Vagina (tissue), 2 donors: ENCODE measurements at regions not wholly inside any gene's neighbourhood (a gene's known extent, or its start where the extent isn't known, plus 50 kb on each side); places are given as distances from the start of the nearest gene placed in this dataset.
A peak's percentile ranks its signal among the peaks of the same experiment; 100 is the strongest.

Experiments used
- DNase-seq, 2 donors: peaks; one replicate each; pipeline ENCODE4 v3.0.0-alpha.2; 2017; ENCODE audit errors: extremely low spot score in 2 of 2
- H3K27ac ChIP-seq: fragments of 200-600 bp; sonication (generic); one replicate; pipeline ENCODE4 v1.5.1; 2019
- H3K27me3 ChIP-seq: fragments of 200-600 bp; sonication (generic); one replicate; pipeline ENCODE4 v1.5.1; 2019
- H3K36me3 ChIP-seq, 2 donors: fragments of 200-600 bp; sonication (generic); one replicate each; pipeline ENCODE4 v1.5.1; 2017 to 2019
- H3K4me1 ChIP-seq: fragments of 200-600 bp; sonication (generic); one replicate; pipeline ENCODE4 v1.5.1; 2019
- H3K4me3 ChIP-seq, 2 donors: fragments of 200-600 bp; sonication (generic); 1 replicate in 1 of 2; 2 replicates in 1 of 2; pipeline ENCODE4 v1.5.1; 2016 to 2019
- H3K9me3 ChIP-seq: fragments of 200-600 bp; sonication (generic); one replicate; pipeline ENCODE4 v1.5.1; 2019
- POLR2A ChIP-seq, 2 donors: fragments of 450-650 bp; IDR thresholded peaks; one replicate each; pipeline ENCODE4 v1.6.1; 2017; ENCODE audit warnings: antibody characterized with exemption in 2 of 2, mild to moderate bottlenecking in 2 of 2, moderate library complexity in 2 of 2
- POLR2AphosphoS5 ChIP-seq, 2 donors: sonication (generic); formaldehyde crosslinking; IDR thresholded peaks; one replicate each; pipeline ENCODE4 v1.9.0; 2017; ENCODE audit warnings: antibody characterized with exemption in 2 of 2, mild to moderate bottlenecking in 2 of 2, low read depth in 1 of 2; ENCODE audit not compliant: insufficient read depth in 1 of 2
- intact Hi-C: fragments of 100-400 bp; cut with DNase I; formaldehyde crosslinking; loops from one replicate; pipeline ENCODE4 v1.15.1; 2023
- TF ChIP-seq, protein P1 (sequence below), 3 experiments: fragments of 450-650 bp in 2 of 3; fragments of 200-600 bp in 1 of 3; sonication (generic) in 1 of 3; IDR thresholded peaks; one replicate each; pipeline ENCODE4 v1.5.1; 2017 to 2019; ENCODE audit warnings: antibody characterized with exemption in 3 of 3, mild to moderate bottlenecking in 2 of 3, moderate library complexity in 2 of 3

DNA sequence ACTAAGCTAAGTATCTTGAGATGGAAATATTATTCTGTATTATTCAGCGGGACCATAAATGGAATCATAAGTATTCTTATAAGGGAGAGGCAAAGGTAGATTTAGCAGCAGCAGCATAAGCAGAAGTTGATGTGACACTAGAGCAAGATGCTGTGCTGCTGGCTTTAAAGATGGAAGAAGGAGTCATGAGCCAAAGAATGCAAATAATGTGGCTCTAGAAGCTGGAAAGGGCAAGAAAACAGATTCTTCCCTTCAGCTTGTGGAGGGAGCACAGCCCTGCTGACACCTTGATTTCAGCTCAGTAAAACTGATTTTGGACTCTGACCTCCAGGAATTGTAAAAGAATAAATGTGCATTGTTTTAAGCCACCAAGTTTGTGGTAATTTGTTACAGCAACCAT lies 144.2 kb upstream of the ANKRD28 start:
- Histone ChIP-seq H3K9me3 (no peaks in the 10 kb centered on the region), H3K27ac (no peak overlapping the region), H3K4me1 (no peaks in the 10 kb centered on the region), H3K36me3 (no peaks in the 10 kb centered on the region), H3K4me3 (no peak overlapping the region), H3K27me3 (no peaks in the 10 kb centered on the region)
- intact Hi-C loops, result no loop called here
- DNase-seq, result no peak
- TF ChIP-seq POLR2A (IDR thresholded peaks at IDR 0.05) (no peak), POLR2AphosphoS5 (IDR thresholded peaks at IDR 0.05; ENCODE audit: insufficient read depth in 1 of 2, low read depth in 1 of 2) (no peak)
- TF ChIP-seq, protein P1, sequence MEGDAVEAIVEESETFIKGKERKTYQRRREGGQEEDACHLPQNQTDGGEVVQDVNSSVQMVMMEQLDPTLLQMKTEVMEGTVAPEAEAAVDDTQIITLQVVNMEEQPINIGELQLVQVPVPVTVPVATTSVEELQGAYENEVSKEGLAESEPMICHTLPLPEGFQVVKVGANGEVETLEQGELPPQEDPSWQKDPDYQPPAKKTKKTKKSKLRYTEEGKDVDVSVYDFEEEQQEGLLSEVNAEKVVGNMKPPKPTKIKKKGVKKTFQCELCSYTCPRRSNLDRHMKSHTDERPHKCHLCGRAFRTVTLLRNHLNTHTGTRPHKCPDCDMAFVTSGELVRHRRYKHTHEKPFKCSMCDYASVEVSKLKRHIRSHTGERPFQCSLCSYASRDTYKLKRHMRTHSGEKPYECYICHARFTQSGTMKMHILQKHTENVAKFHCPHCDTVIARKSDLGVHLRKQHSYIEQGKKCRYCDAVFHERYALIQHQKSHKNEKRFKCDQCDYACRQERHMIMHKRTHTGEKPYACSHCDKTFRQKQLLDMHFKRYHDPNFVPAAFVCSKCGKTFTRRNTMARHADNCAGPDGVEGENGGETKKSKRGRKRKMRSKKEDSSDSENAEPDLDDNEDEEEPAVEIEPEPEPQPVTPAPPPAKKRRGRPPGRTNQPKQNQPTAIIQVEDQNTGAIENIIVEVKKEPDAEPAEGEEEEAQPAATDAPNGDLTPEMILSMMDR (IDR thresholded peaks at IDR 0.05), result no peak

DNA sequence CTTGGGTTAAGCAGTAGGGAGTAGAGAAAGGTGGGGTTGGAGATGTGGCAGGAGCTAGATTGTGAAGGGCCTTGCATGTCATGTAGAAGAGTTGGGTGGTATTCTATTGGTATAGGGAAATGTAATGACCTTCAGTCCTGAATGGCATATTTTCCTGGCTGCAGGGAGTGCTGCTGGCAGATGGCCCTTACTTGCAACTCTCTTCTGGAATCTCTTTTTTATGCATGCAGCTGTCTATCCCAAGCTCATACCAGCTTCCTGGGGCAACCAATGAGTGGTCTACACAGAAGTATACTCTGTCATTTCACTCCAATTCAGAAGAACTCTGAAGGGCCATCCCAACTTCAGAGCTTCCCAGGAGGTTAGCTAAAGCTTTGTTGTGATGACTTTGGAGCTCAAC lies 144.7 kb upstream of the ANKRD28 start:
- Histone ChIP-seq H3K4me3 (no peak overlapping the region), H3K36me3 (no peaks in the 10 kb centered on the region), H3K27me3 (no peaks in the 10 kb centered on the region), H3K4me1 (no peaks in the 10 kb centered on the region), H3K9me3 (no peaks in the 10 kb centered on the region), H3K27ac (no peak overlapping the region)
- DNase-seq, result no peak
- TF ChIP-seq, protein P1 (IDR thresholded peaks at IDR 0.05), result no peak
- no peak for TF ChIP-seq POLR2AphosphoS5 (IDR thresholded peaks at IDR 0.05; ENCODE audit: insufficient read depth in 1 of 2, low read depth in 1 of 2)
- no peak for TF ChIP-seq POLR2A (IDR thresholded peaks at IDR 0.05)
- intact Hi-C loops, result no loop called here

DNA sequence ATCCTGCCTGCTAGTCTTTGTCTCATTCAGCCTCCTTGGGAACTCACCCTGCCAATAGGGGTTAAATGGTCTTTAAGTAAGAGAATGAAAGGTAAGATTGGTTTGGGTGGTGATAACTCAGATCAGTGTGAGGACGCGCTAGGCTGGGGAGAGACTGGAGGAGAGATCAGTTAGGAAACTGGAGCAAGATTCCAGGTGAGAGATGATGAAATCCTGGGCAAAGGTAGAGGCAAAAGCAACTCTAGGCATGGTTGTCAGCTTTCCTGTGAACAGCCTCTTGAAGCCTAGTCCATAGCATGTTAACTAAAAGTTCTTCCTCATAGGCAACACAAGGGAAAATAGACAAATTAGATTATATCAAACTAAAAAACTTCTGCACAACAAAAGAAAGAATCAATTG lies 145.2 kb upstream of the ANKRD28 start:
- intact Hi-C loops, result no loop called here
- Histone ChIP-seq H3K4me1 (no peaks in the 10 kb centered on the region), H3K4me3 (no peak overlapping the region), H3K36me3 (no peaks in the 10 kb centered on the region), H3K27me3 (no peaks in the 10 kb centered on the region), H3K9me3 (no peaks in the 10 kb centered on the region), H3K27ac (no peak overlapping the region)
- TF ChIP-seq POLR2A (IDR thresholded peaks at IDR 0.05), result no peak
- TF ChIP-seq POLR2AphosphoS5 (IDR thresholded peaks at IDR 0.05; ENCODE audit: insufficient read depth in 1 of 2, low read depth in 1 of 2), result no peak
- TF ChIP-seq, protein P1 (IDR thresholded peaks at IDR 0.05), result no peak
- no peak for DNase-seq

DNA sequence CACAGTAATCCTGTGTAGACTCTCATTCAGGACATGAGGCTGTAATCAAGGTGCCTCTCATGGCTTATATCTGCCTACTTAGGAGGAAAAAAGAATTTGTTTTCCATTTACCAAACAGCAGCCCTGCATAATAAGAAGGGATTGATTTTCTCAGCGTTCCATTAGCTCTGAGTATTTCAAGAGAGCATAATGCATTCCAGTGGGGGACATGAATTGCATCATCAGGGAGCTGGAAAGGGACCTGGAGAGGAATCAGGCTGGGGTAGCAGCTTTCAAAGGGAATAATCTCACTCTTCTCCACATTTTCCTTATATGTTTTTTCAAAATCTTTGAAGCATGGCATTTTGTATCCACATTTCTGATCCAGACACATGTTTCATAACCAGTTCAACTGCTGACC lies 150.6 kb upstream of the ANKRD28 start:
- TF ChIP-seq, protein P1 (IDR thresholded peaks at IDR 0.05), result no peak
- TF ChIP-seq POLR2A (IDR thresholded peaks at IDR 0.05) (no peak), POLR2AphosphoS5 (IDR thresholded peaks at IDR 0.05; ENCODE audit: insufficient read depth in 1 of 2, low read depth in 1 of 2) (no peak)
- intact Hi-C loops, result no loop called here
- Histone ChIP-seq H3K4me1 (no peaks in the 10 kb centered on the region), H3K36me3 (no peaks in the 10 kb centered on the region), H3K9me3 (no peaks in the 10 kb centered on the region), H3K4me3 (no peak overlapping the region), H3K27me3 (no peaks in the 10 kb centered on the region), H3K27ac (peak overlapping the region; percentile 15)
- DNase-seq, result no peak

DNA sequence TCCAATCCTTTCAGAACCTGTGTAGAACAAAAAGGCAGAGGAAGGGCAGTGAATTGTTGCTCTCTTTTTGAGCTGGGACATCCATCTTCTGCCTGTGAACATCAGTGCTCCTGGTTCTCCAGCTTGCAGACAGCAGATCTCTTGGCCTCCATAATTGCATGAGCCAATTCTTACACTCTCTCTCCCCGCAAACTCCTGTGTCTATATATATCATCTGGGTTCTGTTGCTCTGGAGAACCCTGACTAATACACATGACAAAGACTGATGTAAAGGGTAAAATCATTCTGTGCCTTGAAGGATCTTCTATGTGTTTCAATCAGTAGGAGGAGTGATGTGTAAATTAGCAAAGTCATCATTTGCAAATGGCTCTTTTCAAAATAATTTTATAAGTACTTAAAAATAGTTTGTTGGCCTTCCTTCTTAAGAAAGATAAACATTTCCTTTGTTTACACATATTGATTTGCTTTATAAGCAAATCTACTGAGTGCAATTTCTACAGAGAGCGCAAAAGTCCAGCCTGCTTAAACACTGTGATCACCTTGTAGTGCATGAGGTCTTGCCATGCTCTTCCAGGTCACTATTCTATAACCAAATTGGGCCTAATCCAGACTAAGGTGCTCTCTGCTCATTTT lies 154.9 kb upstream of the ANKRD28 start:
- no peak for DNase-seq
- Histone ChIP-seq H3K4me1 (no peaks in the 10 kb centered on the region), H3K27me3 (no peaks in the 10 kb centered on the region), H3K27ac (no peak overlapping the region), H3K4me3 (no peak overlapping the region), H3K36me3 (no peaks in the 10 kb centered on the region), H3K9me3 (no peaks in the 10 kb centered on the region)
- no peak for TF ChIP-seq POLR2AphosphoS5 (IDR thresholded peaks at IDR 0.05; ENCODE audit: insufficient read depth in 1 of 2, low read depth in 1 of 2)
- intact Hi-C loops, result no loop called here
